Transverse colon (tissue), 4 donors: ENCODE measurements at regions not wholly inside any gene's neighbourhood (a gene's known extent, or its start where the extent isn't known, plus 50 kb on each side); places are given as distances from the start of the nearest gene placed in this dataset.

Source experiments
- CTCF ChIP-seq, 5 experiments: fragments of 200-600 bp in 3 of 5; fragments of 450-650 bp in 2 of 5; sonication (generic) in 3 of 5; IDR thresholded peaks; 1 replicate in 2 of 5; 2 replicates in 3 of 5; pipeline ENCODE4 v1.5.1; 2016 to 2017; ENCODE audit warnings: antibody characterized with exemption in 5 of 5, inconsistent platforms in 3 of 5, mild to moderate bottlenecking in 2 of 5, moderate library complexity in 1 of 5
- EP300 ChIP-seq: sonication (generic); formaldehyde crosslinking; IDR thresholded peaks from one replicate; pipeline ENCODE4 v1.6.1; 2017; ENCODE audit warnings: antibody characterized with exemption, low read depth
- POLR2AphosphoS5 ChIP-seq, 3 donors: sonication (generic); formaldehyde crosslinking; IDR thresholded peaks; one replicate each; pipeline ENCODE4 v1.6.1; 2016; ENCODE audit warnings: antibody characterized with exemption in 3 of 3

GRCh38 chr20:54283253-54283652 is 75.4 kb downstream of the PFDN4 start:
- TF ChIP-seq CTCF (IDR thresholded peaks at IDR 0.05) (no peak), POLR2AphosphoS5 (IDR thresholded peaks at IDR 0.05) (no peak), EP300 (no peak)
